NCI-H2171 treated with DMSO at 0.1 percent for 48 hours (cell line): ENCODE measurements at regions not wholly inside any gene's neighbourhood (a gene's known extent, or its start where the extent isn't known, plus 50 kb on each side); places are given as distances from the start of the nearest gene placed in this dataset.
"Not testable (repeated sequence)": the region's sequence is repeated elsewhere in the genome, so short reads cannot be mapped to it uniquely, and the experiment has no call there.

Source experiments
- DNase-seq: peaks from one replicate; lab custom pipeline; 2025; lab: John Stamatoyannopoulos, UW

DNA sequence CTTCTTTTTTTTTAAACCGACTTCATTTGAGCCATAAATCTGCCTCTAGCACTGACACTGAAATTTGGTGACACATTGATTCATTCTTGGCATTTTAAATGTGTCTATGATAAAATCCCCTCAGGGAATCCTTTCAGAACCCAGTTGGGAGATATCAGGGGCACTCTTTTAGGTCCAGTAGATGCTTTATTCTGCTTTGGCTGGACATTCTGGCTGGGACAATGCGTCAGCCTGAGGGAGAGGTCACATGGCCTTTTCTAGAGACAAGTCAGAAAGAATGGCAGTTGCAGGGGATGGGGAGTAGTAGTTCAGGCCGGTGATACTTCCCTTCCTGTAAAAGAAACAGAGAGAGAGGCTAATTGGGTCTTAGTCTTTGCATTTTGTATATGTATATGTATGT lies 63.1 kb downstream of the TRIM43 start:
- DNase-seq = not testable (repeated sequence)

DNA sequence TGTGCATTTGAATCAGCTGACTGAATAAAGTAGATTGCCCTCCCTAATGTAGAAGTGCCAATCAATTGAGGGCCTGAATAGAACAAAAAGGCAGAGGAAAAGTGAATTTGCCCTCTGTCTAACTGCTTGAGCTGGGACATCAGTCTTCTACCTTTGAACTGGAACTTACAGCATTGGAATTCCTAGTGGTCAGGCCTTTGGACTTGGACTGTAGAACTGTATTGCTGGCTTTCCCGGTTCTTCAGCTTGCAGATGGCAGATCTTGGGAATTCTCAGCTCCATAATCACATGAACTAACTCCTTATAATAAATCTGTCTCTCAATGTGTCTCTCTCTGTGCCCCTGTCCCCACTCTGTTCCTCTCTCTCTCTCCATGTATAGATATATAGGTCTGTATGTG lies 64.8 kb downstream of the TRIM43 start:
- not testable (repeated sequence) for DNase-seq

DNA sequence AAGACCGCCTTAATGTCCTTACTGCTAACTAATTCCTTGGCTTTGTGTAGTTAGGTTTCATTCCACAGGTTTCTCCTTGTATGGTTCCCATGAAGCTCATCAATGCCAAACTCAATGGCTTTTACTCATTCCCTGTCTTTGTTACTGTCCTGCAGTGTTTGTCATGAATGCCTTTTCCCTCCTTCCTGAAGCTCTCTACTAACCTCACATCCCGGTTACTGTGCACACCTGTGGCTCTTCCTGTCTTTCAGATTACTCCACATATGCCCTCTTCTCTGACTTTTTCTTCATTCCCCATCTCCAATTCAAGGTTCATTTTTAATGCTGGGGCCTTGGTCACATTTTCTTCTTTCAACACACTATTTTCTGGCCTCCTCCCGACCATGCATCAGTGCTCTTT lies 66.1 kb downstream of the TRIM43 start:
- DNase-seq = not testable (repeated sequence)

- DNase-seq = not testable (repeated sequence)
Observed at GRCh38 chr2:95660766-95661562, 69.2 kb downstream of the TRIM43 start.

DNA sequence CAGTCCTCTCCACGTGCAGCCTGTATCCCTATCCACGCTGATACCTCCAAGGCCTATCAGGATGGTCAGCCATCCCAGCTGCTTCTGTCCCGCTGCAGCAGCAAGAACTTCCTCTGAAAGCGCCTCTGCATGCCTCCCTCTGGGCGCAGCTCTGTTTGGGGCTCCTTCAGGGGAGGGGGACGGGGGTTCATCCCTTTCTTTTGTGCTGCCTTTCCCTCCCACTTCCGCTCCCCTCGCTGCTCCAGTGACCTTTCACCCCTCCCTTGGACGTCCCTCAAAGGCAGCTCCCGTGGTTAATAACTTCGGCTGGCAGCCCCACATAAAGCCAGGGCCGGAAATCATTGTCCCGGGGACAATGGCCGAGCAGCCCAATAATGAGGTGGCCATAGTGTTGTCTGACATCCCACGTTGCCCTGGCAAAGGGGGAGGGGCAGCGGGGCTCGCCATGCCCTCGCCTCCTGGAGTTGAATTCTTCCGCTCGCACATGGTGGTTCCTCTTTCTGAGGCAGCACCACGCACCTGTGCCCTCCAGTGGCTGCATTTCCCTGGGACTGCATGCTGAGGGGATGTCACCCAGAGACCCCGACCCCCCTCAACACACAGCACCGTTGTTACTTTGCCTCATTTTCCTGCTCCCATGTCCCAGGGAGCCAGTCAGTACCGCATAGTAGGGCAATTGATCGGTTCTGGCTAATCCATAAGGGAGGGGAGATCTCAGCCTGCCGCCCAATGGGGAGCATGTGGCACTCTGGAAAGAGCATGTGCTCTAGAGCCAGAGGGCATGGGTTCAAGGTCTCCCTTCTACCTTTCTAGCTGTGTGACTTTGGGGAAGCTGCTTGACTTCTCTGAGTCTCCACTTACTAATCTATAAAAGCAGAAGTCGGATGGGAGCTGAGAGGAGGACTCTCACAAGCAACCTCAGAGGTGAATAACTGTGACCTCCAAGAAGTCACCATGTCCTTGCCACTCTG lies 72.0 kb downstream of the TRIM43 start:
- DNase-seq = not testable (repeated sequence)

- not testable (repeated sequence) for DNase-seq
Observed at GRCh38 chr2:95666636-95667035, 74.8 kb downstream of the TRIM43 start.

- no peak for DNase-seq
Observed at GRCh38 chr2:95667480-95667879, 75.7 kb downstream of the TRIM43 start.

- not testable (repeated sequence) for DNase-seq
Observed at GRCh38 chr2:95668934-95669333, 77.1 kb downstream of the TRIM43 start.

DNA sequence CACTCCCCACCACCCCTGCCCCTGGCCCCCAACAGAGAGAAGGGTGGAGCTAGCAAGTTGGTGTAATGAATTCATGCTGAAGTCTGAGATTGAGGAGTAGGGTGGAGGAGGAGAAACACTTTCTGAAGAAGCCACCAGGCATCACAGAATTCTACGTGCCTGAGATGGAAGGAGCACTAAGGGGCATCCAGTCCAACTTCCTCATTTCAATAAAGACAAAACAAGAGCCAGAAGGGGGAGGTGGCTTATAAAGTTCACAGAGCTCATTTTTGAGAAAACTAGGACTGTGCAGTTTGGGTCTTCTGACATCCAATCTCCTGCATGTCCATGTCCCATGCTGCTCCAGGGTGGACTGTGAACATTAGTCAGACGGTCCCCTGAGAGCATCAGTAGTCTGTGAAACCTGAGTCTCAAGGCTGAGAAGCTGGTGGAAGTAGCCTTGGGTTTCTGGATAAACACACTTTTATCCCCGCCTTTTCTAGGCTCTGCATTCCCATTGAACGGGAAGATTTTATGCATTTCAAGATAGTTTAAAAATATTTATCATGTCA lies 77.7 kb downstream of the TRIM43 start:
- DNase-seq = no peak

DNA sequence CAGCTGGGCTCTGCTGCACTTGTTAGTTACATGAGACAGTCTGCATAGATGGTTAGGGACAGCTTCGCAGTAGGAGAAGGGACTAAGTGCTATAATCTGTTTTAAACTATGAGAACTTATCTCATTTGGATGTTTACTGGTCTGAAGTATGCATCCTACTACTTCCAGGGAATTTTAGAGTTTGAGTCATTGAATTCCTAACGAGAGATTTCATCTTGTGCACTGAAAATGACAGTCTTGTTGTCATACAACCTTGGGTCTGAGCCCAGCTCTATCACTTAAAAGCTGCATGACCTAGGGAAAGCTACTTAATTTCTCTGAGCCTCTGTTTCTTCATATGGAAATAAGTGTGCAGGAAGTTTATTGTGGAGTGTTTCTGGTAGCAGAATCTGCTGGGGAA lies 78.4 kb downstream of the TRIM43 start:
- no peak for DNase-seq

- no peak for DNase-seq
Observed at GRCh38 chr2:95670686-95671085, 78.9 kb downstream of the TRIM43 start.

DNA sequence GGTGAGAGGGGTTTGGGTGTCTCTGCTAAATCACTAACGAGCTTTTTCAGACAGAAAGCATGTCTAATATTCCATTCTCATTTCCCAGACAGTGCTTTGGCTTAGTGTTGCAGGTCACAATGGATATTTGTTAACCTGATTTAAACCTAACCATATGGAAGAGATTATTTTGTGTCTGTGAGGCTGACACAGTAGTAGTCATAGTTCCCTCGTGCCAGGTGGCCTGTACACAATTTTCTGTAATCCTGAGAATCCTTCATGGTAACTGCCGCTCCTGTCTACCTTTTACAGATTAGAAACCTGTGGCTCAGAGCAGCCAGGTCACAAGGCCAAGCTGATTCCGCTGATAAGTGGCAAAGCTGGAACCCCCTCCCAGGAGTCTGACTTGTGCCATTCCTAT lies 79.4 kb downstream of the TRIM43 start:
- peak; percentile 6 for DNase-seq

- not testable (repeated sequence) for DNase-seq
Observed at GRCh38 chr2:95671992-95672391, 80.2 kb downstream of the TRIM43 start.

DNA sequence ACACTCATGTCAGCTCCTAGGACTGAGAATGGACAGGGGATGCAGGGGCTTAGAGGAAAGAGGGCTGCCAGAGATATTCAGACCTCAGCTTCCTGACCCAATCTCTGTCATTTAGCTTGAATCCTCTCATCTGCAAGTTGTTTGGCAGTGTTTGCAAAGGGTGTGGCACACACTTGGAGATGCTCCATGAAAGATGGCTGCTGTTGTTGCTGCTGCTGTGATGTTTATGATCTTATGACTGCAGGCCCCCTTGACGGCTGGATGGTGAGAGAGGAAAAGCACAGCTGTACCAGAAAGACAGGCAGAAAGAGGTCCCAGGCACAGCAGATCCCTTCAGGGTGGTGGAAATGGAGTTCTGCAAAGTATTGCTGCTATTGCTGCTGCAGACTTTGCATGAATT lies 80.7 kb downstream of the TRIM43 start:
- not testable (repeated sequence) for DNase-seq

GRCh38 chr2:95674186-95674585 lies 82.4 kb downstream of the TRIM43 start:
- no peak for DNase-seq

DNA sequence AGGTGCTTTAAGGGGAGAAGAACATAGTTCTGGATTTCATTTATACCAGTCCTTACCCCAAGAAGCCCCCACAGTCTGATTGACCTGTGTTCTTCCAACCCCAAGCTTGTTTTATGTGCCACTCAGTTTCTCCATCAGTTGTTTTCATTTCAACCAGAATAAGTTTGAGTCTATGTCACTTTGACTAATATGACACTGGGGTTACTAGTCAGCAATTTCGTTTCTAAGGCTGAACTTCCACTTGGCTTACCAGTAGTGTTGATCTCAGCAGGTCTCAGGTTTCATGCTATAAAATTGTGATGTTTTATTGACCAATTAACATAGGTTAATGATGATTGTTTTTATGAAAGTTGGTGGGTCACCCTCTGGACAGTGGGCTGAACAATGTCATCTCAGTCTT lies 84.8 kb downstream of the TRIM43 start:
- not testable (repeated sequence) for DNase-seq

DNA sequence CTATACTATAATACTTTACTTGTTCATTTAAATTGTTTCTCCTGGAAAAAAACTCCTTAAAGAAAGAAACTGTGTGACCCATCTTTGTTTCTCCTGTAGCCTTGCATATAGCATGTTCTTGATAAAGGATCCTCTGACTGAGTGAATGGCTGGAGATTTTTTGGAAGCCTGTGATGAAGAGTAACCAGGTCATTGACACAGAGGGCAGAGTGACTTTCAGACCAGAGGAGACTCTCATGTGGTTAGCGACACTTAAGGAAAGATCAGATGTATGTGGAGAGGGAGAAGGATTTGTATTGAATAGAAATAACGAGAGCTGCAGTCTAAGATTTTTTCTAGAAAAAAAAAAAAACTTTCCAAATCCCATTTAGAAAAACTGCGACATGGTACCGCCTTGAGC lies 85.5 kb downstream of the TRIM43 start:
- DNase-seq = peak; percentile 14

- peak; percentile 57 for DNase-seq
Observed at GRCh38 chr2:95677833-95678232, 86.0 kb downstream of the TRIM43 start.

- DNase-seq = not testable (repeated sequence)
Observed at GRCh38 chr2:95681158-95681557, 89.4 kb downstream of the TRIM43 start.

DNA sequence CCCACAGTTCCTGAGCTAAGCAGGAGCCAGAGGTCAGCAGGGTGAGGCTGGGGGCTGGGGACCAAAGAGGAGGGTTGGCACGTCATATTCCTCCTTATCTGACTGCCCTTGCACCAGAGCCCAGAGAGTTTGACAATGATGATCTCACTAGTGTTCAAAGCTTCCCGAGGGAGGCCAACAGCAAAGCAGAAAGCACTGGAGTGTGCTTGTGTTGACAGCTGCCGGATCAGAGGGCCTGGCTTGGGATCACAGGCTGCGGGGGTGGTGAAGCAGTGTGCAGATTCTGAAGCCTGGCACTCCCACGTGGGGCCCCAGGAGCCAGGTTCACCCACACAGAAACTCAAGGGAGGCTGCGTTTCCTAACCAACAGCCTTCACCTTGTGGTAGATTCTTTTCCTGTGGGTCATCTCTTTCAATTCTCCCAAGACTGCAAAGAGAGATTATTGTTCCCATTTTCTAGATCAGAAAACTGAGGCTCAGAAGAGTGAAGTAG lies 89.8 kb downstream of the TRIM43 start:
- peak; percentile 25 for DNase-seq

- peak; percentile 61 for DNase-seq
Observed at GRCh38 chr2:95682889-95683517, 91.2 kb downstream of the TRIM43 start.

DNA sequence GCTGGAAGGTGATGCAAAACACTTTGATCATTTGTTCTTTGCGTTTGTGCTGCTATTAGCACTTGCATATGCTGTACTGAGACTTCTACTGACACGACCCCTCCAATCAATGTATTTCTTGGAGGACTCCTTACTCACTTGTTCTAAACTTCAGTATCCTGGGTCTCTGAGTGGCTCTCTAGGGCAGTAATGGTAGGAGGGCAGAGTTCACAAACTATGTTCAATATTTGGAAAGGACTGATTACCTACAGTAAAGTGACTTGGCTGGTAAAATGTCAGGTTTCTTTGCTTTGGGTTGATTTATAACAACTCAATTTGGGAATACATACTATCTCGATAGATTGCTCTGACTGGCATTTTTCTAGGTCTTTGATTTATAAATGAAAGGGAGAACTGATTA lies 93.7 kb downstream of the TRIM43 start:
- DNase-seq = no peak
